ENCODE measurements at regions not wholly inside any gene's neighbourhood (a gene's known extent, or its start where the extent isn't known, plus 50 kb on each side); places are given as distances from the start of the nearest gene placed in this dataset.
A peak's percentile ranks its signal among the peaks of the same experiment; 100 is the strongest.

- ATAC-seq (ENCODE audit: low FRiP score), result no peak
- no peak for DNase-seq (ENCODE audit: low spot score)
- no peak for TF ChIP-seq CTCF (IDR thresholded peaks at IDR 0.05)
Observed at GRCh38 chr2:122239440-122239839, 484.0 kb downstream of the TSN start.

- ATAC-seq (ENCODE audit: low FRiP score), result peak; percentile 13
- DNase-seq (ENCODE audit: low spot score), result no peak
- TF ChIP-seq CTCF (IDR thresholded peaks at IDR 0.05), result no peak
Observed at GRCh38 chr2:122244598-122245229, 489.3 kb downstream of the TSN start.

GRCh38 chr2:122249673-122250072, 494.2 kb downstream of the TSN start:
- no peak for DNase-seq (ENCODE audit: low spot score)
- no peak for TF ChIP-seq CTCF (IDR thresholded peaks at IDR 0.05)

GRCh38 chr2:122251158-122251557, 495.7 kb downstream of the TSN start:
- TF ChIP-seq CTCF (IDR thresholded peaks at IDR 0.05), result no peak
- DNase-seq (ENCODE audit: low spot score) (no peak), ATAC-seq (ENCODE audit: low FRiP score) (no peak)

More at GRCh38 chr2:122249673-122250072, 494.2 kb downstream of the TSN start:
- no peak for ATAC-seq (ENCODE audit: low FRiP score)

GRCh38 chr2:122251566-122251965, 496.1 kb downstream of the TSN start:
- no peak for DNase-seq (ENCODE audit: low spot score)
- ATAC-seq (ENCODE audit: low FRiP score), result no peak

DNA sequence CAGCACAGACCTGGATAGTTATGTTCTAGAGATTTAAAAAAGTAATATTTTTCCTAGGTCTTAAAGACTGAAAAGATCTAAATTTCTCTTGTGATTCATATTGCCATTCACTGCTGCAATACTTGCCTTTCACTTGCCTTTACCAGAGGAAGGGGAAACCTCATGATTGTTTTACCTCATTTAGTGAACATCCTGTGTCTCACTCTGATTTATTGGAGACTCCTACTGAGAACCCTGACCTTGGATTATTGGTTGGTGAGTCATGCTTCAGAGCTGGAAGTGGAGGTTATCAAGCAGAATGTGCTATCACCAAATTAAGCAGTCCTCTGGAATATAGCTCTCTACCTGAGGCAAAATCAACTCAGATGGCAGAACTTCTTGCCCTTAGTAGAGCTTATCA, 500.5 kb downstream of the TSN start:
- ATAC-seq (ENCODE audit: low FRiP score), result peak; percentile 54
- no peak for DNase-seq (ENCODE audit: low spot score)

More at GRCh38 chr2:122251566-122251965, 496.1 kb downstream of the TSN start:
- no peak for TF ChIP-seq CTCF (IDR thresholded peaks at IDR 0.05)

More for the DNA sequence above, 500.5 kb downstream of the TSN start:
- no peak for TF ChIP-seq CTCF (IDR thresholded peaks at IDR 0.05)

Measured in omental fat pad (tissue), 3 donors.